ENCODE measurements at regions not wholly inside any gene's neighbourhood (a gene's known extent, or its start where the extent isn't known, plus 50 kb on each side); places are given as distances from the start of the nearest gene placed in this dataset.

- TF ChIP-seq CTCF (IDR thresholded peaks at IDR 0.05) (no peak), POLR2A (IDR thresholded peaks at IDR 0.05) (no peak)
Measured at GRCh38 chr4:177579649-177580048, 137.4 kb upstream of the AGA start.
